ENCODE measurements at regions not wholly inside any gene's neighbourhood (a gene's known extent, or its start where the extent isn't known, plus 50 kb on each side); places are given as distances from the start of the nearest gene placed in this dataset.

DNA sequence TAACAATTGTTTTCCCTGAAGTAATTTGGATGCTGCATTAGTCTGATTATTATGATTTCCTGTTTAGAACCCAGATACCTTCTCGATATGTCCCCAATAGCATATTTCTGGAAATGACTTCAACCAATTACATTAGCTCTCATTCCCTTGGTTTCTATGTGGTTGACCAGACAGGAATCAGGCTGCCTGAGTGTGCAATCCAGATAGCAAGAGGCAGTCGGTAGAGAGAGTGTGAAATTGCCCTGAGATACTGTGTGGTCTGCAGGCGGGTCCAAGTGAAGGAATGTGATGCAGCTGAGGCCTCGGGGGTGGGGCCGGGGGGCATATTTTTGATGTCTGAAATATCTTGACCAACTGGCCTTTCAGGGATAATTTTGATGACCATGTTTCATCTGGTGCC lies 143.9 kb upstream of the ITGA6 start:
- no peak for DNase-seq (ENCODE audit: low spot score)
- H3K27ac ChIP-seq: no peak overlapping the region
- TF ChIP-seq, protein P1, sequence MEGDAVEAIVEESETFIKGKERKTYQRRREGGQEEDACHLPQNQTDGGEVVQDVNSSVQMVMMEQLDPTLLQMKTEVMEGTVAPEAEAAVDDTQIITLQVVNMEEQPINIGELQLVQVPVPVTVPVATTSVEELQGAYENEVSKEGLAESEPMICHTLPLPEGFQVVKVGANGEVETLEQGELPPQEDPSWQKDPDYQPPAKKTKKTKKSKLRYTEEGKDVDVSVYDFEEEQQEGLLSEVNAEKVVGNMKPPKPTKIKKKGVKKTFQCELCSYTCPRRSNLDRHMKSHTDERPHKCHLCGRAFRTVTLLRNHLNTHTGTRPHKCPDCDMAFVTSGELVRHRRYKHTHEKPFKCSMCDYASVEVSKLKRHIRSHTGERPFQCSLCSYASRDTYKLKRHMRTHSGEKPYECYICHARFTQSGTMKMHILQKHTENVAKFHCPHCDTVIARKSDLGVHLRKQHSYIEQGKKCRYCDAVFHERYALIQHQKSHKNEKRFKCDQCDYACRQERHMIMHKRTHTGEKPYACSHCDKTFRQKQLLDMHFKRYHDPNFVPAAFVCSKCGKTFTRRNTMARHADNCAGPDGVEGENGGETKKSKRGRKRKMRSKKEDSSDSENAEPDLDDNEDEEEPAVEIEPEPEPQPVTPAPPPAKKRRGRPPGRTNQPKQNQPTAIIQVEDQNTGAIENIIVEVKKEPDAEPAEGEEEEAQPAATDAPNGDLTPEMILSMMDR (conservative IDR thresholded peaks at IDR 0.05; ENCODE audit: low read depth): no peak
- ChIA-PET CTCF (interaction anchor here (0.6 to 0.8 kb wide), 2 partner anchors 111 to 142 kb away, joined by 3 to 5 read pairs; no protein-coding TSS in a partner anchor), POLR2A (ENCODE audit: low non-redundant PET) (no interaction called here)

DNA sequence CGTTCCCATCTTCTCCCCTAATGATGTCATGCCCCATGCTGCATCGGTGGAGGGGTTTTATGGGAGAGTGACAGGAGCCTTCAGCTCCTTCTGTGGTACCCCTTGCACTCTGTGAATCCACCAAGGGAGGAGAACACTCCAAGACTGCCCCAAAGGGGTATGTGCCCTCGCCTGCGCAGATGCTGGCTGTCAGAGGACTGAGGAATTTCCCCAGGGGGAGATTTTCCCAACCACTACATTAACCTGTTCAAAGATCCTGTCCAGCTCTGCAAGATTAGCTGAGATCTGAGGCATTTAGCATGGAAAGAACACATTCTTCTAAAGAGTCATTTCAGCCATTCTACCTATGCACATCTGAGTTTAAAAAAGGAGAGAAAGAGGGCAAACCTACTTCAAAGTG lies 143.2 kb upstream of the ITGA6 start:
- H3K27ac ChIP-seq: no peak overlapping the region
- POLR2A ChIA-PET (ENCODE audit: low non-redundant PET): no interaction called here

DNA sequence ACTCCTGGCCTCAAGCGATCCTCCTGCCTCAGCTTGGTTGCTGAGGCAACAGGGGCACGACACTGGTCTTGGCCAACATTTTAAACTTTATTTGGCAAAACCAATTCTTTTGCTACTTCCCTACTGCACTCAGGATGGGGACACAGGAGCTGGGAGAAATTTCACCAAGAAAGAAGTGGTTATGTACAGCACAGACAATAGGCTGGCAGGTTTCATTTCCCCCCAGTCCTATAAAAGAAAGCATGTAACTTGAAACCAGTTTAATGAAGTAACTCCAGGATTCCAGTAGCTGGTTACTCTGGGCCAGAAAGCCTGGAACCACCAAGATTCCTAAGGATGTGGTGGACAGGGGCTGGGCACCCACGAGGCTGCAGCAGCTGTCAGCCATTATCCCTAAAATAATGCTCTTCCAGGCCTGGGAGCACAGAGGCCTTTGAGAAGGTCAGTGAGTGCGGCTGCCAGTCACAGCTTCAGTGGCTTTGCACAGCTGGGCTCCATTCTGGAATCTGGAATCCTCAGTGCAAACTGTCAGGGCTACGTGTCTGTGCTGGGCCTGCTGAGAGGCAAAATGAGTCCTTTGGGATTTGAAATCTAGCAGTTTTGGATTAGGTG lies 142.3 kb upstream of the ITGA6 start:
- ChIA-PET POLR2A (ENCODE audit: low non-redundant PET) (no interaction called here), CTCF (no interaction called here)
- TF ChIP-seq, protein P1 (conservative IDR thresholded peaks at IDR 0.05; ENCODE audit: low read depth): no peak
- peak overlapping the region; percentile 74 for H3K27ac ChIP-seq
- DNase-seq (ENCODE audit: low spot score): peak; percentile 14

More for the DNA sequence above, 143.2 kb upstream of the ITGA6 start:
- TF ChIP-seq, protein P1 (conservative IDR thresholded peaks at IDR 0.05; ENCODE audit: low read depth): no peak
- CTCF ChIA-PET: no interaction called here
- no peak for DNase-seq (ENCODE audit: low spot score)

DNA sequence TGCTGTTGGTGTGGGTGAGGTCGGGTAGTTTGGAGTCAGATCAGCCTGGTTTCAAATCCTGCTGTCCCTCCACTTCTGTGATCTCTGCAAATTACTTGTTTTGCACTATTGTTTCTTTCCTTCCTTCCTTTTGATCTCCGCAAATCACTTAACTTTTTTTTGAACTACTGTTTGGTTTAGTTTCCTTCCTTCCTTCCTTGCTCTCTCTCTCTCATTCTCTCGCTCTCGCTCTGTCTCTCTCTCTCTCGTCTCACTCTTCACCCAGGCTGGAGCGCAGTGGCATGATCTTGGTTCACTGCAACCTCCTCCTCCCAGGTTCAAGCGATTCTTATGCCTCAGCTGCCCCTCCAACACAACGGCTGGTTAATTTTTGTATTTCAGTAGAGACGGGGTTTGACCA lies 141.6 kb upstream of the ITGA6 start:
- CTCF ChIA-PET: no interaction called here
- TF ChIP-seq, protein P1 (conservative IDR thresholded peaks at IDR 0.05; ENCODE audit: low read depth): no peak
- H3K27ac ChIP-seq: peak overlapping the region; percentile 74
- DNase-seq (ENCODE audit: low spot score): no peak
- POLR2A ChIA-PET (ENCODE audit: low non-redundant PET): no interaction called here

DNA sequence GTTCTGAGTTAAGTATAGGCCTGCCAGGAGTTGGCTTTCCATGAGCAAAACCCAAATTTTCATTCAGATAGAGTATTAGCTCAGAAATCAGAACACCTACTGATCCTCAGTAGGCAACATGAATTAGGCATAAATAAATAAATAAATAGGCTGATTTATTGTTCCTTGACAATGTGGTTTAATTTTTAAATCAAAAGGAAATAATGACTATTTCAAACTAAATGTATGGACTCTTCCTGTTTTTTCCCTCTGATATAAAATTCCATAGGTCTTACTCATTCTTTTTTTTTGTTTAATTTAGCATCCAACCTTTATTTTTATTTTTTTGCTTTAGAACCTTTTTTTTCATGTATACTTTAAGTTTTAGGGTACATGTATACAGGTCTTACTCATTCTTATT lies 140.2 kb upstream of the ITGA6 start:
- TF ChIP-seq, protein P1 (conservative IDR thresholded peaks at IDR 0.05; ENCODE audit: low read depth): no peak
- H3K27ac ChIP-seq: no peak overlapping the region
- CTCF ChIA-PET: no interaction called here
- DNase-seq (ENCODE audit: low spot score): no peak
- POLR2A ChIA-PET (ENCODE audit: low non-redundant PET): no interaction called here

DNA sequence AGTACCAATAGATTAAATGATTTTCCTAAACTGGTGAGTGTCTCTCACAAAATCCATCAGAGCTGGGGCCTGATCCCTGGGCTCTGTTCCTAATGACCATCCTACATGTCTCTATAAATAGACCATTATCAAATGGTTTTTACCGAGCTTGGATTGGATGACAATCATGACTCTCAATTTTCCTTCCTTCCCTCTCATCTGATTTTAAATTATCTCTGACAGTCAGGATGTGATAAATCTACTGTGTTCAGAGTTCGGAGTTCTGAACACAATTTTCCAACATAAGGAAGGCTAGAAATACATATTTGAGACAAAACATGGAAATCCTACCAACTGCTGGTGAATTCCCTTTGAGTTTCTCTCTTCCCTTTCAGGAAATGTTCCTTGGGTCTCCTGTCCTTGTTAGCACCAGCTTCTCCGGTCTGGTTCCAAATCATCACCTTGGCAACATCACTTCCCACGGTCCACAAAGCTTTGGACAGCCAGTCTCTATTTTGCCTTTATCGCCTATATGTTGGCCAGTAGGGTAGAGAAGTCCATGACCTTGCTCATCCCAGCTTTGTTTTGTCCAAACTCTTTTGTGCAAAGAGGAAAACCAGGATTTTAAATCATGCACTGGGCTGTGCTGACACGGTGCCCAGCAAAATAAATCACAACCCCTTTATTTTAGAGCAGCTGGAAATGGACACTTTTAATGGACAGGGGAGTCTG lies 139.6 kb upstream of the ITGA6 start:
- no peak overlapping the region for H3K27ac ChIP-seq
- TF ChIP-seq, protein P1 (conservative IDR thresholded peaks at IDR 0.05; ENCODE audit: low read depth): no peak
- CTCF ChIA-PET: interaction anchor here (0.6 to 0.7 kb wide), 2 partner anchors 289 to 426 kb away, joined by 3 read pairs; no protein-coding TSS in a partner anchor
- DNase-seq (ENCODE audit: low spot score): no peak
- POLR2A ChIA-PET (ENCODE audit: low non-redundant PET): no interaction called here
